ENCODE measurements at regions not wholly inside any gene's neighbourhood (a gene's known extent, or its start where the extent isn't known, plus 50 kb on each side); places are given as distances from the start of the nearest gene placed in this dataset.

DNA sequence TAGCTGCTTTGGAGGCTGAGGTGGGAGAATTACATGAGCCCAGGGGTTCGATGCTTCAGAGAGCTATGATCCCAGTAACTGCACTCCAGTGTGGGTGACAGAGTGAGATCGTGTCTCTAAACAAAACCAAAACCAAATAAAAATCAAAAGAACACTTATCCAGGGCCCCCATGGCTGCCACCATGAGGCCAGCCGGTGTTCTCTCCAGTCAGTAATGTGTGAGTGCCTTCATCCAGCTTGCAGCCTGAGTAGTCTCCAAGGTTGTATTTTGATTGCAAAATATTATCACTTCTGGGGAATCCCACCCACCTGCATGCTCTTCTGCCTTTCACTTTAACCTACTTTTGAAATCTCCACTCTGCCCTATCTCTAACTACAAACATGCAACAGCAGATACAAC lies 221.0 kb upstream of the WSB1 start:
- TF ChIP-seq POLR2A (IDR thresholded peaks at IDR 0.05; ENCODE audit: low read length) (no peak), GATA1 (IDR thresholded peaks at IDR 0.05; ENCODE audit: low read depth, low read length) (no peak)
